ENCODE measurements at regions not wholly inside any gene's neighbourhood (a gene's known extent, or its start where the extent isn't known, plus 50 kb on each side); places are given as distances from the start of the nearest gene placed in this dataset.

DNA sequence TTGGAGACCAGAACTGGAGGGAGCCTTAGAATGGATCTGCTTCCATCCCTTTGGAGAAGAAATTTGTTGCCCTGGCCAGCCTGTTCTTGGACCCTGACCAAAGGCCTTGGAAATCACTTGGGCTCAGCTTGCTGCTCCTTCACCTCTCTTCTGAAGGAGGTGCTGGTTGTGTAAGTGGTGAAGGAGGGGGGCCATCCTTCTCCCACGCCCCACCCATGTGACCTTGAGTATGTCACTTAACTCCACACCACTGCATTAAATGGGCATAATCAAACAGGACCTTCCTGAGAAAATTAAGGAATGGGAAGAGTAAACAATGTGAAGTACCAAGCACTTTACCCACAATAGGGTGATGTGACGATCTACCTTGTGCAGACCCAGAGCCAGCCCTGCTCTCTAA, 68.3 kb upstream of the GJB5 start:
- H3K4me3 ChIP-seq (ENCODE audit: low read depth, low read length): no peak overlapping the region
- in situ Hi-C loops (cut with HindIII; ENCODE audit: low sequenced_read_pairs): no loop called here
- TF ChIP-seq CTCF (IDR thresholded peaks at IDR 0.05; ENCODE audit: low read depth, low read length): no peak
- DNase-seq (ENCODE audit: low read depth, low spot score): no peak

- no peak for TF ChIP-seq CTCF (IDR thresholded peaks at IDR 0.05; ENCODE audit: low read depth, low read length)
- no peak for DNase-seq (ENCODE audit: low read depth, low spot score)
- H3K4me3 ChIP-seq (ENCODE audit: low read depth, low read length): no peak overlapping the region
- in situ Hi-C loops (cut with HindIII; ENCODE audit: low sequenced_read_pairs): no loop called here
These were observed 66.7 kb upstream of the GJB5 start for GRCh38 chr1:34688006-34688741.

GRCh38 chr1:34690269-34690668, 64.6 kb upstream of the GJB5 start:
- H3K4me3 ChIP-seq (ENCODE audit: low read depth, low read length): no peak overlapping the region
- in situ Hi-C loops (cut with HindIII; ENCODE audit: low sequenced_read_pairs): no loop called here
- no peak for DNase-seq (ENCODE audit: low read depth, low spot score)
- no peak for TF ChIP-seq CTCF (IDR thresholded peaks at IDR 0.05; ENCODE audit: low read depth, low read length)

DNA sequence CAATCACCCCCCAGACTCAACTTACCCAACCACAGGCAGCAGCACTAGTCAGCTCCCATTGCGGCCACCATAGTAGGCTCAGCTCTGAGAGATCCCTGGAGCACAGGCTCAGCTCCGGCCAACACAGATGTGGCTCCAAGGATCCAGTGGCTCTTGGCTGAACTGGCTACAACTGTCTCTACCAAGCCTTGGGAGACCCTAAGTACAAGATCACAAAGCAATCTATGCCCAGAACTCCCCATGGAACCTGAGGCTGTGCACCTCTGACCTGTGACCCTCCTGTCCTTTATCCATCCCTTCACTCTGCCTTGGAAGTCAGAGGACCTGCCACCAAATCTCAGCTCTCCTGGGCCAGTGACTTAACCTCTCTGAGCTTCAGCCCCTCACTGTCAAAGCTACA, 61.8 kb upstream of the GJB5 start:
- TF ChIP-seq CTCF (IDR thresholded peaks at IDR 0.05; ENCODE audit: low read depth, low read length): no peak
- H3K4me3 ChIP-seq (ENCODE audit: low read depth, low read length): no peak overlapping the region
- no peak for DNase-seq (ENCODE audit: low read depth, low spot score)
- in situ Hi-C loops (cut with HindIII; ENCODE audit: low sequenced_read_pairs): no loop called here

DNA sequence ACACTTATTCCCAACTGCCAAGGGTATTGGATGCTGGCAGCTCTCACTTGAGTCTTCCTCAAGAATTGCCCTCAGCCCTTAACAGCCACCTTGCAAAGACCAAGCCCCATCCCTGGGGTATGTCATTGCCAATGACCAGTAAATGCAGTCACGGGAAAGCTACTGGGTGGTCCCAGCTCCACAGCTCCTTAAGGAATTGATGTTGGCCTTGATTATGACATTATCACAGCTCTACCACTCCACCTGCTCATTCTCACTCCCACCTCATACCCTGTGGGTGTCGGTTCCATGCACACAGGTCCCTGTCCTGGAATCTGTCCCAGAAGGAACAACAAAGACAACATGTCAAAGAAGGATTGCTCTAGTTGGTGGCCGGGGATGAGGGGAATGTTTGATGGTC, 60.5 kb upstream of the GJB5 start:
- no peak for DNase-seq (ENCODE audit: low read depth, low spot score)
- H3K4me3 ChIP-seq (ENCODE audit: low read depth, low read length): no peak overlapping the region
- in situ Hi-C loops (cut with HindIII; ENCODE audit: low sequenced_read_pairs): no loop called here
- no peak for TF ChIP-seq CTCF (IDR thresholded peaks at IDR 0.05; ENCODE audit: low read depth, low read length)

DNA sequence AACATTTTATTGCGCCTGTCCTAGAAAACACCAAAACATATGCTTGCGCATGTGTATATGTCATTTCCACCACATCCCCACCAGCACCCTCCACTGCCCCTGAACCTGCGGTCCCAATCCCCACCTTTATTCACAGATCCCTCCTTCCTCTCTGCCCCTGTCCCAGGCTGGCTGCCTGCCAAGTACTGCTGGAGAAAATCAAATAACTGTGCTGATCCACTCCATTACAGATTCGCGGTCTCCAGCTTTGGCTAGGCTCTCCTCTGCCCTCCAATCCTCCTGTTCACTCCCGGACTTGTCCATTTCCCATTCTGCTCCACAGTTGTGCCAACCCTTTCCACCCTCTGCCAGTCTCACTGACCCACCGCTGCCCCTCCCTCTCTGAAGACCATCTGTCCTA, 59.3 kb upstream of the GJB5 start:
- TF ChIP-seq CTCF (IDR thresholded peaks at IDR 0.05; ENCODE audit: low read depth, low read length): no peak
- in situ Hi-C loops (cut with HindIII; ENCODE audit: low sequenced_read_pairs): no loop called here
- H3K4me3 ChIP-seq (ENCODE audit: low read depth, low read length): no peak overlapping the region
- no peak for DNase-seq (ENCODE audit: low read depth, low spot score)
